ENCODE measurements at regions not wholly inside any gene's neighbourhood (a gene's known extent, or its start where the extent isn't known, plus 50 kb on each side); places are given as distances from the start of the nearest gene placed in this dataset.

DNA sequence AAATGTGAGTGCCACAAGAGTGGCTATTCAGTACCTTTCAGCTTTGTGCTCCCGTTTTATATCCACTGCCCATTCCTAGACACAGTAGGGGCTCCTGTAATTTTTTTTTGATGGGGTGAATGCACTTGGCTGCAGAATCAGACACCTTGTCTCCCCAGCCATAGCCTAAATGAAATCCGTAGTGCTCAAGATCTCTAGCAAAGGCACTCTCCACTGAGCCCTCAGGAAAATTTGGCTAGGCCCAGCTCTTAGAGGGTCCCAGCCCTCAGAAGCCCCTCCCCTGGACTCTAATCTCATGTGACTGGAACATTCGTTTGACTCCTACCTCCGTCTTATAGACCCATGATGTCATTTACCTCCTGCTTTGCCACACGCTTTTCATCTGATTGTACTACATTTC is 323.9 kb downstream of the SMAD2 start:
- no peak overlapping the region for H3K4me2 ChIP-seq
- no peak for DNase-seq

DNA sequence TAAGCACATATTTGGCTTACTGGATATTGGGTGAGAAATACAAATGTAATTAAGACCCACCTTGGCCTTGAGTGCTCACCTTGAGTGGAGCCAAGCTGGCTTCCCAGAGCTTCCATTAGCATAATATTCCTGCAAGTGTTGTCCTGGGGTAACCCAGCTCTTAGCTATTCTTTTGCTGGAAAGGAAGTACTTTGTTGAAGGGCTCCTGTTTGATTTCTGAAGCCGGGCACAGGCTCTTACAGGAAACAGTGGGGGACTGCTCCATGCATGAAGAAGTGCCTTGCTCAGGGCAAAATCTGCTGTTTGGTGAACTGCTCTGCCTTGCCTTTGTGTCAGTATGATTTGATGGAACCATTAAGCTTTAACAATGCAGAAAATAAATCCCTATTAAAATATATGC is 325.4 kb downstream of the SMAD2 start:
- Histone ChIP-seq H3F3A (replicated peaks; ENCODE audit: insufficient read depth) (no peaks in the 10 kb centered on the region), H3K79me2 (ENCODE audit: insufficient read depth) (no peaks in the 10 kb centered on the region), H3K36me3 (replicated peaks in 1 of 2; ENCODE audit: control insufficient read depth in 1 of 2, insufficient read depth in 2 of 2, low read length in 1 of 2) (no peaks in the 10 kb centered on the region), H3K27me3 (ENCODE audit: insufficient read depth) (no peaks in the 10 kb centered on the region), H4K20me1 (ENCODE audit: insufficient read depth) (no peaks in the 10 kb centered on the region), H3K4me2 (no peak overlapping the region), H3K9ac (no peak overlapping the region), H3K4me3 (ENCODE audit: low read depth in 2 of 2, low read length in 1 of 2) (no peak overlapping the region), H3K4me1 (ENCODE audit: control insufficient read depth in 1 of 2, insufficient read depth in 2 of 2, low read depth in 1 of 2, low read length in 1 of 2) (no peaks in the 10 kb centered on the region; a peak in 1 of 4 replicates), H3K9me3 (no peaks in the 10 kb centered on the region), H3K9me2 (no peaks in the 10 kb centered on the region), H2AFZ (ENCODE audit: low read depth) (no peak overlapping the region), H3K27ac (ENCODE audit: low read depth in 2 of 2, low read length in 1 of 2) (no peak overlapping the region)
- DNase-seq: no peak
- POLR2A ChIA-PET: no interaction called here
- no peak for TF ChIP-seq FOXJ3 (CRISPR knock-in tag; IDR thresholded peaks at IDR 0.05)
- no peak for TF ChIP-seq ELF1 (IDR thresholded peaks at IDR 0.05)
- no peak for TF ChIP-seq MEF2A (IDR thresholded peaks at IDR 0.05; ENCODE audit: borderline replicate concordance, low read depth)
- TF ChIP-seq RXRA (IDR thresholded peaks at IDR 0.05; ENCODE audit: borderline replicate concordance, low read depth): no peak
- no peak for TF ChIP-seq EZH2phosphoT487 (IDR thresholded peaks at IDR 0.05; ENCODE audit: borderline replicate concordance, low read depth)
- no peak for TF ChIP-seq TEAD4 (IDR thresholded peaks at IDR 0.05; ENCODE audit: borderline replicate concordance, insufficient read depth)
- no peak for TF ChIP-seq JUND (IDR thresholded peaks at IDR 0.05)
- TF ChIP-seq TAF1 (IDR thresholded peaks at IDR 0.05; ENCODE audit: borderline replicate concordance, low read depth, low read length): no peak
- no peak for TF ChIP-seq CHD2 (IDR thresholded peaks at IDR 0.05; ENCODE audit: low read length, partially characterized antibody)
- TF ChIP-seq, protein P1, sequence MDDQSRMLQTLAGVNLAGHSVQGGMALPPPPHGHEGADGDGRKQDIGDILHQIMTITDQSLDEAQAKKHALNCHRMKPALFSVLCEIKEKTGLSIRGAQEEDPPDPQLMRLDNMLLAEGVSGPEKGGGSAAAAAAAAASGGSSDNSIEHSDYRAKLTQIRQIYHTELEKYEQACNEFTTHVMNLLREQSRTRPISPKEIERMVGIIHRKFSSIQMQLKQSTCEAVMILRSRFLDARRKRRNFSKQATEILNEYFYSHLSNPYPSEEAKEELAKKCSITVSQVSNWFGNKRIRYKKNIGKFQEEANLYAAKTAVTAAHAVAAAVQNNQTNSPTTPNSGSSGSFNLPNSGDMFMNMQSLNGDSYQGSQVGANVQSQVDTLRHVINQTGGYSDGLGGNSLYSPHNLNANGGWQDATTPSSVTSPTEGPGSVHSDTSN (IDR thresholded peaks at IDR 0.05): no peak
- no peak for TF ChIP-seq YY1 (IDR thresholded peaks at IDR 0.05; ENCODE audit: low read depth)
- TF ChIP-seq EP300 (IDR thresholded peaks at IDR 0.05; ENCODE audit: borderline replicate concordance in 1 of 2, low read depth in 1 of 2, low read length in 1 of 2): no peak
- TF ChIP-seq, protein P2, sequence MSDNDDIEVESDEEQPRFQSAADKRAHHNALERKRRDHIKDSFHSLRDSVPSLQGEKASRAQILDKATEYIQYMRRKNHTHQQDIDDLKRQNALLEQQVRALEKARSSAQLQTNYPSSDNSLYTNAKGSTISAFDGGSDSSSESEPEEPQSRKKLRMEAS (IDR thresholded peaks at IDR 0.05; ENCODE audit: low read depth): no peak
- no peak for TF ChIP-seq POLR2AphosphoS5 (IDR thresholded peaks at IDR 0.05; ENCODE audit: low read depth, low read length)
- TF ChIP-seq, protein P3, sequence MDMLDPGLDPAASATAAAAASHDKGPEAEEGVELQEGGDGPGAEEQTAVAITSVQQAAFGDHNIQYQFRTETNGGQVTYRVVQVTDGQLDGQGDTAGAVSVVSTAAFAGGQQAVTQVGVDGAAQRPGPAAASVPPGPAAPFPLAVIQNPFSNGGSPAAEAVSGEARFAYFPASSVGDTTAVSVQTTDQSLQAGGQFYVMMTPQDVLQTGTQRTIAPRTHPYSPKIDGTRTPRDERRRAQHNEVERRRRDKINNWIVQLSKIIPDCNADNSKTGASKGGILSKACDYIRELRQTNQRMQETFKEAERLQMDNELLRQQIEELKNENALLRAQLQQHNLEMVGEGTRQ (IDR thresholded peaks at IDR 0.05; ENCODE audit: borderline replicate concordance, low read depth, low read length): no peak
- TF ChIP-seq TCF12 (IDR thresholded peaks at IDR 0.05): no peak
- no peak for TF ChIP-seq SIN3A (IDR thresholded peaks at IDR 0.05; ENCODE audit: borderline replicate concordance, low read depth, low read length)
- no peak for TF ChIP-seq REST (IDR thresholded peaks at IDR 0.05; ENCODE audit: low read depth, low read length)
- CTCF ChIA-PET: interaction anchor here (0.9 to 1.1 kb wide), 2 partner anchors 11 to 345 kb away, joined by 4 to 5 read pairs; no protein-coding TSS in a partner anchor
- WGBS (ENCODE audit: low lambda C conversion rate): 27% methylated on average over 1 of the region's 1 CpG

More for the DNA sequence above, 323.9 kb downstream of the SMAD2 start:
- H3K4me3 ChIP-seq (ENCODE audit: low read depth in 2 of 2, low read length in 1 of 2): no peak overlapping the region
- H4K20me1 ChIP-seq (ENCODE audit: insufficient read depth): no peaks in the 10 kb centered on the region
- no peaks in the 10 kb centered on the region for H3K36me3 ChIP-seq (replicated peaks in 1 of 2; ENCODE audit: control insufficient read depth in 1 of 2, insufficient read depth in 2 of 2, low read length in 1 of 2)
- no peak for TF ChIP-seq CHD2 (IDR thresholded peaks at IDR 0.05; ENCODE audit: low read length, partially characterized antibody)
- no peak for TF ChIP-seq FOSL2 (IDR thresholded peaks at IDR 0.05; ENCODE audit: borderline replicate concordance, low read depth)
- TF ChIP-seq POLR2AphosphoS5 (IDR thresholded peaks at IDR 0.05; ENCODE audit: low read depth, low read length): no peak
- TF ChIP-seq ELF1 (IDR thresholded peaks at IDR 0.05): no peak
- TF ChIP-seq FOXM1 (IDR thresholded peaks at IDR 0.05; ENCODE audit: low read depth): no peak
- no peak for TF ChIP-seq TCF12 (IDR thresholded peaks at IDR 0.05)
- TF ChIP-seq SMC3 (IDR thresholded peaks at IDR 0.05; ENCODE audit: low read depth, low read length): no peak
- TF ChIP-seq TAF1 (IDR thresholded peaks at IDR 0.05; ENCODE audit: borderline replicate concordance, low read depth, low read length): no peak
- no peak overlapping the region for H3K9ac ChIP-seq
- H3K27ac ChIP-seq (ENCODE audit: low read depth in 2 of 2, low read length in 1 of 2): no peak overlapping the region
- H3K9me3 ChIP-seq: no peaks in the 10 kb centered on the region
- ChIA-PET POLR2A (no interaction called here), CTCF (interaction anchor here (1.1 kb wide), 1 partner anchor 12 kb away, joined by 5 read pairs; no protein-coding TSS in a partner anchor)
- H3K27me3 ChIP-seq (ENCODE audit: insufficient read depth): no peaks in the 10 kb centered on the region
- H2AFZ ChIP-seq (ENCODE audit: low read depth): no peak overlapping the region
- H3K79me2 ChIP-seq (ENCODE audit: insufficient read depth): no peaks in the 10 kb centered on the region
- no peaks in the 10 kb centered on the region; a peak in 1 of 4 replicates for H3K4me1 ChIP-seq (ENCODE audit: control insufficient read depth in 1 of 2, insufficient read depth in 2 of 2, low read depth in 1 of 2, low read length in 1 of 2)
- H3F3A ChIP-seq (replicated peaks; ENCODE audit: insufficient read depth): no peaks in the 10 kb centered on the region
- no peaks in the 10 kb centered on the region for H3K9me2 ChIP-seq
- WGBS (ENCODE audit: low lambda C conversion rate): 21% methylated on average over 5 of the region's 5 CpGs

Data from SK-N-SH (cell line).